SK-N-SH treated with all-trans-retinoic acid at 6 μM for 48 hours (cell line): ENCODE measurements at regions not wholly inside any gene's neighbourhood (a gene's known extent, or its start where the extent isn't known, plus 50 kb on each side); places are given as distances from the start of the nearest gene placed in this dataset.

ENCODE experiments used
- PPARA ChIP-seq: fragments of 250-450 bp; sonication (Bioruptor Pico); IDR thresholded peaks from 2 replicates; pipeline ENCODE4 v1.5.0; 2020; ENCODE audit warnings: mild to moderate bottlenecking, borderline replicate concordance
- ZFP30 ChIP-seq: fragments of 450-650 bp; formaldehyde crosslinking; IDR thresholded peaks from 2 replicates; pipeline ENCODE4 v1.5.0; 2022; ENCODE audit warnings: mild to moderate bottlenecking, moderate library complexity
- ZNF70 ChIP-seq: fragments of 450-650 bp; formaldehyde crosslinking; IDR thresholded peaks from 2 replicates; pipeline ENCODE4 v1.5.0; 2020; ENCODE audit warnings: mild to moderate bottlenecking, moderate library complexity
- TF ChIP-seq, protein P1 (sequence below): fragments of 250-450 bp; sonication (Bioruptor Pico); IDR thresholded peaks from 2 replicates; pipeline ENCODE4 v1.8.0; 2020; ENCODE audit warnings: mild to moderate bottlenecking, moderate library complexity, borderline replicate concordance

DNA sequence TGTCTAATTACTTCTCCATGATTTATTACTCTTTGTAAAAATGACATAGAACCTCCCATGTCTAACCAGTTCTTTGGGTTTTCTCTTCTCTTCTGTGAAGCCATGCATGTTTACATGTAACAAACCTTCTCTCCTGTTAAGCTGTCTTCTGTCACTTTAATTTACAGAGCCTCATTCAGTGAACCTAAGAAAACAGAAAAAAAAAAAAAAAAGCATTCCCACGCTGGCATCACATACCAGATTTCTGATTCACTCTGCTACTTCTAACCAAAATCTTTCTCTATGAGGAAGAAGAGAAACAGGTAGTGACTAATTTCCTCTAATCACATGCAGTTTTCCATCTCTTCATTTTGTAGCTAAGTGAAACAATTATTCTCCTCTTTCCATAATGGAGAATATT lies 141.4 kb upstream of the CXADR start:
- TF ChIP-seq PPARA (no peak), ZFP30 (CRISPR knock-in tag) (no peak), ZNF70 (CRISPR knock-in tag) (no peak)
- TF ChIP-seq, protein P1, sequence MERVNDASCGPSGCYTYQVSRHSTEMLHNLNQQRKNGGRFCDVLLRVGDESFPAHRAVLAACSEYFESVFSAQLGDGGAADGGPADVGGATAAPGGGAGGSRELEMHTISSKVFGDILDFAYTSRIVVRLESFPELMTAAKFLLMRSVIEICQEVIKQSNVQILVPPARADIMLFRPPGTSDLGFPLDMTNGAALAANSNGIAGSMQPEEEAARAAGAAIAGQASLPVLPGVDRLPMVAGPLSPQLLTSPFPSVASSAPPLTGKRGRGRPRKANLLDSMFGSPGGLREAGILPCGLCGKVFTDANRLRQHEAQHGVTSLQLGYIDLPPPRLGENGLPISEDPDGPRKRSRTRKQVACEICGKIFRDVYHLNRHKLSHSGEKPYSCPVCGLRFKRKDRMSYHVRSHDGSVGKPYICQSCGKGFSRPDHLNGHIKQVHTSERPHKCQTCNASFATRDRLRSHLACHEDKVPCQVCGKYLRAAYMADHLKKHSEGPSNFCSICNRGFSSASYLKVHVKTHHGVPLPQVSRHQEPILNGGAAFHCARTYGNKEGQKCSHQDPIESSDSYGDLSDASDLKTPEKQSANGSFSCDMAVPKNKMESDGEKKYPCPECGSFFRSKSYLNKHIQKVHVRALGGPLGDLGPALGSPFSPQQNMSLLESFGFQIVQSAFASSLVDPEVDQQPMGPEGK = no peak
